HG02588 (cell line): ENCODE measurements at regions not wholly inside any gene's neighbourhood (a gene's known extent, or its start where the extent isn't known, plus 50 kb on each side); places are given as distances from the start of the nearest gene placed in this dataset.

ENCODE experiments used
- ATAC-seq: cut with Tn5 transposase; IDR thresholded peaks from one replicate; pipeline ENCODE4 v1.9.1; 2021; ENCODE audit warnings: mild to moderate bottlenecking, moderate library complexity; ENCODE audit not compliant: unreplicated experiment

GRCh38 chr1:79785561-79785960 is 779.0 kb upstream of the ADGRL4 start:
- ATAC-seq = no peak

- no peak for ATAC-seq
Observed at GRCh38 chr1:79781261-79781660, 774.7 kb upstream of the ADGRL4 start.

GRCh38 chr1:79777481-79778219 is 771.1 kb upstream of the ADGRL4 start:
- peak; percentile 100 for ATAC-seq

- ATAC-seq = no peak
Observed at GRCh38 chr1:79775402-79775801, 768.9 kb upstream of the ADGRL4 start.

GRCh38 chr1:79773385-79773784 is 766.9 kb upstream of the ADGRL4 start:
- no peak for ATAC-seq

- no peak for ATAC-seq
Observed at GRCh38 chr1:79762461-79762860, 755.9 kb upstream of the ADGRL4 start.

GRCh38 chr1:79760531-79760930 is 754.0 kb upstream of the ADGRL4 start:
- no peak for ATAC-seq

GRCh38 chr1:79749607-79750006 is 743.1 kb upstream of the ADGRL4 start:
- no peak for ATAC-seq

- no peak for ATAC-seq
Observed at GRCh38 chr1:79745929-79746328, 739.4 kb upstream of the ADGRL4 start.

- no peak for ATAC-seq
Observed at GRCh38 chr1:79744746-79745145, 738.2 kb upstream of the ADGRL4 start.

GRCh38 chr1:79741720-79742421 is 735.3 kb upstream of the ADGRL4 start:
- peak; percentile 83 for ATAC-seq

- ATAC-seq = no peak
Observed at GRCh38 chr1:79738101-79738500, 731.6 kb upstream of the ADGRL4 start.

GRCh38 chr1:79737193-79737592 is 730.7 kb upstream of the ADGRL4 start:
- no peak for ATAC-seq

- ATAC-seq = no peak
Observed at GRCh38 chr1:79732950-79733349, 726.4 kb upstream of the ADGRL4 start.

GRCh38 chr1:79726911-79727310 is 720.4 kb upstream of the ADGRL4 start:
- no peak for ATAC-seq

GRCh38 chr1:79726321-79726720 is 719.8 kb upstream of the ADGRL4 start:
- no peak for ATAC-seq

- no peak for ATAC-seq
Observed at GRCh38 chr1:79716447-79716846, 709.9 kb upstream of the ADGRL4 start.

GRCh38 chr1:79714664-79715063 is 708.1 kb upstream of the ADGRL4 start:
- no peak for ATAC-seq

- peak; percentile 88 for ATAC-seq
Observed at GRCh38 chr1:79711001-79711431, 704.5 kb upstream of the ADGRL4 start.

GRCh38 chr1:79708646-79709265 is 702.2 kb upstream of the ADGRL4 start:
- no peak for ATAC-seq

GRCh38 chr1:79705218-79705617 is 698.7 kb upstream of the ADGRL4 start:
- ATAC-seq = no peak

GRCh38 chr1:79704067-79704466 is 697.5 kb upstream of the ADGRL4 start:
- ATAC-seq = no peak
